HG03575 (cell line): ENCODE measurements at regions not wholly inside any gene's neighbourhood (a gene's known extent, or its start where the extent isn't known, plus 50 kb on each side); places are given as distances from the start of the nearest gene placed in this dataset.
"Not testable (repeated sequence)": the region's sequence is repeated elsewhere in the genome, so short reads cannot be mapped to it uniquely, and the experiment has no call there.

Experiments
- ATAC-seq: cut with Tn5 transposase; IDR thresholded peaks from one replicate; pipeline ENCODE4 v1.9.1; 2021; ENCODE audit not compliant: unreplicated experiment, insufficient number of reproducible peaks, low FRiP score; ENCODE audit errors: extremely low read depth

DNA sequence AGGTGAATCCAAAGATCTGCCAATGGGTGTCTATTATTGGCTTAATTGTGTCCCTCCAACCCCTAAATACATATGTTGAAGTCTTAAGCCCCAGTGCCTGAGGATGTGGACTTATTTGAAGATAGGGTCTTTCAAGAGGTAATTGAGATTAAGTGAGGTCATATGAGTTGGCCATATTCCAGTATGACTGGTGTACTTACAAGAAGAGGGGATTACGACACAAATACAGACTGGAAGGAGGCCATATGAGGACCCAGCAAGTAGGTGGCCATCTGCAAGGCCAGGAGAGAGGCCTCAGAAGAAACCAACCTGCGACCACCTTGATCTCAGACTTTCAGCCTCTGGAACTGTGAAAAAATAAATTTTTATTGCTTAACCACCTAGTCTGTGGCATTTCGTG lies 121.1 kb upstream of the FN1 start:
- no peak for ATAC-seq

DNA sequence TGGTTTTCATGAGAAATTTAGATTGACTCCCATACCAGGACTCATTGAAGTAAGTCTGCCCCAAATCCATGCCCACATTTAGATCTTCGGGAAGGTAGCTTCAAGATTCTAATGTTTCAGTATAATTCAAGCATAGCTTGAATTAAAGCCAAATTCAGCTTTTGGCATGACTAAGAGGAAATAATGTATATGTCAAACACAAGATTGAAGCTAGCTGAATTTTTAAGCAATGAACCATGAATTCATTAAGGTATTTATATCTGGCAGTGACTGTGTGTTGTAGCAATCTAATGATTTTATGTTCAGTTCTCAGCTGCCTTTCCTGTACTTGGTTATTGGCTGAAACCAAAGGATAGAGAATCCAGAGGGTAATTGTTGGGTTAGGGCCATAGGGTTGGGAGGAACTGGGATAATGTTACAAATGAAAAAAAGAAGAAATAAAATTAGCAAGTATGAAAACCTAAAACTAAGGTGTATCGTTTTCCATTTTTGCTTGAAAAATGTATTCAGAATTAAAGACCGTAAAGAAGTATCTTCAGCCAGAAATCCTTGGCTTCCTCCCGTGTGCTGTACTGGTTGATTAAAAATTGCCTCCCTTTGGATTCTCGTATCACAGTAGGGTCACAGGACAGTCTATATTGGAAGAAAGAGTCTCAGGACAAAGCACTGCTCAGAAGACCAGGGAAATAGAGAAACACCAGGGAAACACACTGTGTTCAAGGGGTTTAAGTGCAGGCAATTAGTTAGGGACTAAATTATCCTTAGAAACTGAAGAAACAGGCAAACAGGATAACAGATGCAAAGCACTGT lies 119.0 kb upstream of the FN1 start:
- ATAC-seq = no peak

DNA sequence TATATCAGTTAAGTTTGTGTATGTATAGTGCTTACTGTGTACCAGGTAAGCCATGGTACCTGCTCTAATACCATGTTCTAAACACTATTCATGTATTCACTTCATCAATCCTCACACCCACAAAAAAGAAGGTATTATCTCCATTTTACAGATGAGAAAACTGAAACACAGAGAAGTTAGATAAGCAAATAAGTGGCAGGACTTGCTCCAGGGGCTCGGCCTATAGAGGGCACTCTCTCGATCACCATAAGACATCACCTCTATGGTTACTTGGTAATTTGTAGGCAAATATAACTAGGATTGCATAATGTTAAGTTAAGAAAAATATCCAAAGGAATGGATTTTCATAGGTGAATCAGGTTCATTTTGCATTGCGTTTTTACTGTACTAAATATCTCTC lies 118.1 kb upstream of the FN1 start:
- no peak for ATAC-seq

DNA sequence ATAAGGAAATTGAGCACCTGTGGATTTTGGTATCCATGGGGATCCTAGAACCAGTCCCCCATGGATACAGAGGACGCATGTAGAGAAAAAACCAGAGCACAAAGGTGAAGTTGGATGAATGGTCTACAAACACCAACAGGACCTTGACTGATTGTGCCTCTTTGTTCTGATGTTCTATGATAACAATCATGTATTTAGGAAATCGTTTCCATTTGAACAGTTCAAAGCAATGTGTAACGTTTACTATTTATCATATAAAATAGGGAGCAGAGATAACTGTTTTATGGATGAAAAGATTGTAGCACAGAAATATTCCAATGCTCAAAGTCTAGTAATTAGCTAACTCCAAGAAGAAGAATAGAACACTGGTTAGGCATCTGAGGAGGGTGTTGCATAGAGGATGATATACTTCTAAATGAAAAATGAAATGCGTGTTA lies 116.3 kb upstream of the FN1 start:
- ATAC-seq = no peak

DNA sequence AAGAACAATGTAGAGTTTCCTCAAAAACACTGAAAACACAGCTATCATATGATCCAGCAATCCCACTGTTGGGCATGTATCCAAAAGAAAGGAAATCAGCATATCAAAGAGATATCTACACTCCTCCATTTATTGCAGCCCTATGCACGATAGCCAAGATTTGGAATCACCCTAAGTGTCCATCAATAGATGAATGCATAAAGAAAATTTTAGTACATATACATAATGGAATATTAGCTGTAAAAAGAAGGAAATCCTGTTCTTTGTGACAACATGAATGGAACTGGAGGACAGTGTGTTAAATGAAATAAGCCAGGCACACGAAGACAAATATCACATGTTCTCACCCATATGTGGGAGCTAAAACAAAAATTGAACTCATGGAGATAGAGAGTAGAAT lies 114.5 kb upstream of the FN1 start:
- no peak for ATAC-seq

DNA sequence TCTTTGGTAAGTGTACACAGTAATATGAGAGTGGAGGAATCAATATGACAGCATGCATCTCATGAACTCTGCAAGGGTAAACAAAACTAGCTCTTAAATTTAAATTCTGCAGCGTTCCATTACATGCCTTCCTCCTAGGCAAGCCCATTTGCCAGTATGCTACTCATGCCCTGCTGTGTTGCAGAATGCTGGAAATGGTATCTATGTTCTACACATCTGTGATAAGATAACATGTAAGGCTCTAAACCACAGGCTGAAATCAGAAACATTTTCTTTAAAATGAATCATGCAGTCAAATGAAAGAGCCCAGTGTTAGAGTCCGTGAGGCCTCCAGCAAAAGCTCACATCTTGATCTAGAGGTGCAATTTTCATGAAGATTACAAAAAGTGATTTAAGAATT lies 112.8 kb upstream of the FN1 start:
- no peak for ATAC-seq

DNA sequence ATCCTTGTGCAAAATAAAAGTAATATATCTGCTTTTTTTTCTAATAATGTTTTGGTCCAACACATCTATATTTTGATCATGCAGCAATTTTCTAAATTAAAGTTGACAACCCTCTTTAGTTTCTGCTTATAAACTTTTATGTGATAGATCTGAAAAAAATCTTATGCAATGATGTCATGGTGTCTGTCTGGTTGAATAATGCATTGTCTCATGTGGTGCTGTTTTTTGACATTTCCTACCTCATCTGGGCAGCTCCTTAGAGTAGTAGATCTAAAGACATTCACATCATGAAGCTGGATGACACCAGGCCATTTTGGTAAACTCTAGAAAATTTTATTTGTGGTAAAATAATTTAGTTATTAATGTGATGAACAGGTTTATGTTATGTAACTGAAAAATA lies 106.8 kb upstream of the FN1 start:
- no peak for ATAC-seq

DNA sequence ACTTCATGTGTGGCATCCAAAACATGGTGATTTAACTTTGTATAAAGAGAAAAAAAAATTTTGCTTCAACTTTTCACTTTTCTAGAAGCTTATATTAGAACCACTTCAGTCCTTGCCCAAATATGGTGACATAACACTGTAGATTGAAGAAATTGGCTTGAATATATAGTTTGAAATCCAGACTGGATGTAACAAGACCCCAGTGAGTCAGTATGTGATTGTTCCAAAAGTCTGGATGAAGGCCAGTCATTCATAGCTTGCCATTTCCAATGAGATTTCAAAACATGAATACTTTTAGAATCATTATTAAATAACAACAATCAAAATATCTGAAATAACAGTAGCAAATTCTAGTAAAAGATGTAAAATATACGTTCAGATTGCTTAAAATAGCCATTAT lies 104.8 kb upstream of the FN1 start:
- no peak for ATAC-seq

DNA sequence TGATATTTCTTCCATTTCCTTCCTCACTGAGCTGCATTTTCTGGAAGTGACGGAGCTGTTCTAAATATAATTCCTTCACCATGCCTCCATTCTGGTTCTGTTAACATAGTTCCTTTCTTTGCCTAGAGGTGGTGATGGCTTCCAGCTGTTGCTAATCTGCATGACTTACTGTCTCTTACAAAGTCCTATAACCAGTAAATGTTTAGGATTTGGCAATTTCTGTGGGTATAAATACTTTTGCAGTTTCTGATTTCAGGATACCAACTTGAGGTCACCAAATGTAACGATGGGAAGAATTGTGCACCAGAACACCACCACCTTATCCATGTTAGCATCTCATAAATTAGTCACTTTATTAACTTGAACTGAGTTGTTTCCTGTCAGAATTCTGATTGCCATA lies 101.7 kb upstream of the FN1 start:
- ATAC-seq = no peak

DNA sequence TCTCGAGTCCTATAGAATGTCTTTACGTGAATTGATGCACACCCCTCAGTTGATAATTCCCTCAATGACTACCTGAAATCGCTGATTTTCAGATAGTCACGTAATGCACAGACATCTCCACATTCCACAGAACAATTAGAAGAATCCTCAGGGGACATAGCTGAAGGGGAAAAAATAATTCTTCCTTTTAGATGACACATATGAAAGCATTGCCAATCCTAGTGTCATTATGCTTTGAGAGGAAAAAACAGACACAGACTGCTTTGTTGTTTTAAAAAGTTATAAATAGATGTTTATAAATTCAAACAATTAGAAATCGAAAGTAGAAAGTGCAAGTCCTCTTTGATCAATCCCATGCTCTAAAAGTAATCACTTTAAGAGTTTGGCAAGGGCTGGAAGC lies 100.6 kb upstream of the FN1 start:
- ATAC-seq = no peak

DNA sequence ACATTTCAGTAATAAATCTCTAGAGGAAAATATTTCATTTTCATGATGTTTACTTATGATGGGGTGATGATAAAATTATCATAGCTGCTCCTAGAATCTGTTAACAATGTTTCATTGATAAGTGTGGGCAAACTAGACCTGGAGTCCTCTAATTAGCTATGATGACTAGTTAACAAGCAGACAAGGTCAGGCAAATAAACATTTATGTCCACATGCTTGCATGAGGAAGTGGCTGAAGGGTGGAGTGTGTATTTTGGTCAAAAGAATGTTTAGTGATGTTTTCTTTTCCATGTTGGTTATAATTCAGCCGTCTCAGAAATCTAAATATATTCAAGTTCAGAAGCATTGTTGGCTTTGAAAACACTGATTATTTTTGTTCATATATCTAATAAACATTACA lies 99.9 kb upstream of the FN1 start:
- no peak for ATAC-seq

DNA sequence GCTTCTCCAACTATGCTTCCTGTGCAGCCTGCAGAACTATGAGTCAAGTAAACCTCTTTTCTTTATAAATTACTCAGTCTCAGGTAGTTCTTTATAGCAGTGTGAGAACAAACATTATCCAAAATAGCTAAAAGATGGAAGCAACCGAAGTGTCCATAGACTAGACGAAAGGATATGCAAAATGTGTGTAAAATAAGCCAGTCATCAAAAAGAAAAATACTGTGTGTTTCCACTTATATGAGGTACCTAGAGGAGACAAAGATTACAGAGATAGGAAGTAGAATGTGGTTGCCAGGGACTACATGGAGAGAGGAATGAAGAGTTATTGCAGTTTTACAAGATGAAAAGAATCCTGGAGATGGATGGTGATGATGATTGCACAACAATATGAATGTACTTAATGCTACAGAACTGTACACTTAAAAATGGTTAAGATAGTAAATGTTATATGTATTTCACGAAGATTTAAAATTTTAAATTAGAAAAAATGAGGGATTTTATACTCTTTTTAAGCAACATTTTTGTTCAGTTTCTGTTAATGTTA lies 99.3 kb upstream of the FN1 start:
- ATAC-seq = no peak

DNA sequence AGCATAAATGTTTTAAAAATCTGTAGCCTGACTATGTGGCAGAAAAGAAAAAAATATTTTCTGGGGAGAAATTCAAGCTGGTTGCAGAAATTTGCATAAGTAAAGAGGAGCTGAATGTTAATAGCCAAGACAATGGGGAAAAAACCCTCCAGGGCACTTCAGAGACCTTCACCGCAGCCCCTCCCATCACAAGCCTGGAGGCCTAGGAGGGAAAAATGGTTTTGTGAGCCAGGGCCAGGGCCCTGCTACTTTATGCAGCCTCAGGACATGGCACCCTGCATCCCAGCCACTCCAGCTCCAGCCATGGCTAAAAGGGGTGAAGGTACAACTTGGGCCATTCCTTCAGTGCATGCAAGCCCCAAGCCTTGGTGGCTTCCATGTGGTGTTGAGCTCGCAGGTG lies 97.8 kb upstream of the FN1 start:
- not testable (repeated sequence) for ATAC-seq

DNA sequence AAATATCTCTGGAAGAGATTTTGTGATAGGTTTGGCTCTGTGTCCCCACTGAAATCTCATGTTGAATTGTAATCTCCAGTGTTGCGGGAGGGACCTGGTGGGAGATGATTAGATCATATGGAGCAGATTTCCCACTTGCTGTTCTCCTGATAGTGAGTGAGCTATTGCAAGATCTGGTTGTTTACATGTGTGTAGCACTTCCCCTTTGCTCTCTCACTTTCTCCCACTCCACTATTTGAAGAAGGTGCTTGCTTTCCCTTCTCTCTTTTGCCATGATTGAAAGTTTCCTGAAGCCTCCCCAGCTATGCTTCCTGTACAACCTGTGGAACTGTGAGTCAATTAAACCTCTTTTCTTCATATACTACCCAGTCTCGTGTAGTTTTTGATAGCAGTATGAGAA lies 97.0 kb upstream of the FN1 start:
- no peak for ATAC-seq

DNA sequence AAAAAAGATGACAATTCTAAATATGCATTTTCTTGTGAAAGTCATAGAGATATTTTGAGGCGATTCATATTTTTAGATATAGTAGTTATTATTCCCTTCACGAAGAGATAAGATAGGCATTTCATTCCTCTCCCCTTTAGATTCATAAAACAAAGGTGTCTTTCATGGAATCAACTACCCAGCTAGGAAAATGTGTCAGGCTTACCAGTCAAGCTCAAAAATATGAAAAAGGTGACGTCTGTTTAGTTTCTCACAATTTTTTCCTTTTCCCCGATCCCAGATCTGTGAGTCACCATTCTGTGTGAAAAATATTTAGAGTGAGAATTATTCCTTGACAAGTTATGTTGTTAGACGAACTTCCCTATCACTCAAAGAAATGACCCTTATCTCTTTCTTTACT lies 95.4 kb upstream of the FN1 start:
- no peak for ATAC-seq

DNA sequence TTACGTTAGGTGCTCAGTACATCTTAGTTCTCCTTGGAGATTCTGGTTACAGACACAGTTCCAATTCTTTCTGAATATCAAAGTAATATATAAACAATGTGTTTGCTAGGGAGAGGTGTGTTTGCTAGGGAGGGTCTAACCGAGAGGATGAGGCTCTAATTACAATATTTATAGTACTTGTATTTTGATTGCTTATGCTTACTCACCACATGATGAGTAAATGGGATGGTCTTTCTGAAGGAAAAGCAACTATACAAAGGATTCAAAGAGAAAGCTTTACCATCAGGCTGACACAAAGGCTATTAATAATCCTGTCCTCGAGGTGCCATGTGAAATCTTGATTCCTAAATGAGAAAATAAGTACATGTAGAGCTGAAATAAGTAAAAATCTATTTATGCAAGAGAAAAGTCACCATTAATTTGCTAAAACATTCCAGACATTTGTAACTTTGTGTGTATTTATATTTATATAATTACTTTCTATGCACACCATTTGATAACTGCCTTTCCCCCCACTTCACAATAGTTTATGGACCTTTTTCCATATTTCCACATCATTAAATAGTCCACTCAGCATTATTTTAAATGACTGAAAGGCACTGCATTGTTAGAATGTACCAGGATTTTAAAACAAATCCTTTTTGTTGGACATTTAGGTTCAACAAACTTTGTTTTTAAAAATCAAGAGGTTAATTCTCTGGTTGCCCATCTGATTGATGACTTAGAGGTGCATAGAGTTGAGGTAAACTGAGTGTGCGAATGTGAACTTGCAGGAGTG lies 94.5 kb upstream of the FN1 start:
- ATAC-seq = no peak

DNA sequence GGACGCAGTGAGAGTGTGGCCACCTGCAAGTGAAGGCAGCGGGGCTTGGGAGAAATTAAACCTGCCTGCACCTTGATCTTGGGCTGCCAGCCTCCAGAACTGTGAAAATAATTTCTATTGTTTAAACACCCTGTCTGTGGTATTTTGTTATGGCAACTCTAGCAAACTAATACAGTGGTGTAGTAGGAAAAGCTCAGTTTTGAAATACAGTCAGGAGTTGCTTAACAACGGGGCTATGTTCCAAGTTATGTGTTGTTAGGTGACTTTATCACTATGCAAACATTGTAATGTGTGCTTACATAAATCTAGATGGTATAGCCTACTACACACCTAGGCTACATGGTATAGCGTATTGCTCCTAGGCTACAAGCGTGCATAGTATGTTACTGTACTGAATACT lies 93.4 kb upstream of the FN1 start:
- no peak for ATAC-seq

DNA sequence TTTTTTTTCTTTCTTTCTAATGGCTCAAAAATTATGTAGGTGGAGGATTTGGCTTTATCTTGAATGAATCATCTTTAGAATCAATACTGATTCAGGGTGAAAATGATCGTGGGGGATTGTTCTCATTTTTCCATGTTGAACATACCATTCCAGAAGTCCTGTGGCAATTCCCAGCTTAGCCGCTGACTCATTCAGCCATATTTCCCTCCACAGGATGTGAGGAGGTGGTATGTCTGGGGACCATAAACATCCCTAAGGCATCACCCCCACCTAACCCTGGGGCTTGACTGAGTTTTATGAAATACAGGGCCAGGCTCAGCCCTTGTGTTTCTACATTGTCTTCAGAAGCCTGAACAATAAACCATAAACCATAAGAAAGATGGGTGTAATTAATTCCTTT lies 92.7 kb upstream of the FN1 start:
- no peak for ATAC-seq

DNA sequence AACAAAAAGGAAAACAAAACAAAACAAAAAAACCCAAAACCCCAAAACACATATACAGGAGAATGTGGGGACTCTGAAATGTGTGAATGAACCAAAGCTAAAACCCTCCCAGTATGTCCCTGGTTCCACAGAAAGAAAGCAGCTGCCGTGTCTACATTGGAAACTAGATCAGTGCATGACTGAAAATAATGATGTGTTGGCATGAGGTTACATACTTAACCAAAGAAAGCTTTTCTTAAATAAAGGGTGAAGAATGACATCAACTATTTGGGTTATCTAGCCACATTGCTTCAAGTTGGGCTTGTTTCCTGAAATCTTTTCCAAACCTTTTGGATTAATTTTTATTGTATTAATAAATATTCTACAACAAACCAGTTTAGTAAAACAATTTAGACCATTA lies 91.9 kb upstream of the FN1 start:
- no peak for ATAC-seq

DNA sequence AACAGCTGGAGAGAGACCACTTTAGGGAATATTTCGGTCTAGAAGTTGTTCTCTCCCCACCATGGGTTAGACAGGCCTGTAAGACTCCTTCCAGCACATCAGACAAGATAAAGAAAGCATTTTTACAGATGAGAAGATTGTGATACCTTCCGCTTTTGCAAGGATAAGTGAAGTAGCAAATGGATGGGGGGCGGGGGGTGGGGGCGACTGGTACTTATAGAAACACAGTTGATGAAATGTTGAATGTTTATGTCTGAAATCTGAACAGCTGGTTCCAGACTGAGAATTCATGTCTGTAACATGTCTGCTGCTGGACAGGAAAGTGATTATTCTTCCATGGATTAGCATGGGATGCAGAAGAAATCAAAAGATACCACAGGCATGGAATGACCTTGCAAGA lies 90.5 kb upstream of the FN1 start:
- ATAC-seq = no peak
